Suppressor macrophage treated with lipopolysaccharide for 1 hour (primary cell): ENCODE measurements at regions not wholly inside any gene's neighbourhood (a gene's known extent, or its start where the extent isn't known, plus 50 kb on each side); places are given as distances from the start of the nearest gene placed in this dataset.
"Not testable (repeated sequence)": the region's sequence is repeated elsewhere in the genome, so short reads cannot be mapped to it uniquely, and the experiment has no call there.

Experiments used
- DNase-seq, 3 donors: peaks; one replicate each; pipeline ENCODE4 v3.0.0-alpha.2; 2020 to 2022

GRCh38 chr10:114872519-114873087 is 51.0 kb downstream of the FHIP2A start:
- DNase-seq, result no peak

DNA sequence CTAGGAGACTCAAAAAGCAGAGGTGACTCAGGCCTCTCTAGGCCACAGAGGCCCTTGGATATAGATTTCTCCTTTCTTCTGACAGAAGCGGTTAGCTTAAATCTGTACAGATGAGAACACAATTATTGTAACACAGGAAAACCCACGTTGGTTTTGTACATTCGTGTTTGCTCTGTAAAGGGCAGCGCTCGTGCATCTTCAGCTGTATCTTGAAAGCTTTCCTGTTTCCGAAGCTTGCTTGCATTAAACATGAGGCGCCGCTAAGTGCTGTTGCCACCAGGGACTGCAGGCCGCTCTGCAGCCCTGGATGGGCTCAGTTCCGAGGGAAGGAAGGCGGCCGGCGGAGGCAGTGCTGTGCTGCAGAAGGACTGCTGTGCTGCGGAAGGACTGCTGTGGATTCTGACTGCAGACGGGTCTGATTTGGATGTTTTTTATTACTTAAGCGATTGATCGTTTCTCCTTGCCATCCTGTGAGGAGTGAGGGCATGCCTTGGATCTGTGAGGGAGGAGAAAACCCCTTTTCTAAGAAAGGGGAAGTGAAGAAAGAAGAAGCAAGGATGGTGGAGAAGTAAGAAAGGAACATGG is 53.3 kb downstream of the FHIP2A start:
- DNase-seq, result peak; percentile 62 to 87 (median 75)

- not testable (repeated sequence) for DNase-seq
Observed at GRCh38 chr10:114875590-114876081, 54.1 kb downstream of the FHIP2A start.

DNA sequence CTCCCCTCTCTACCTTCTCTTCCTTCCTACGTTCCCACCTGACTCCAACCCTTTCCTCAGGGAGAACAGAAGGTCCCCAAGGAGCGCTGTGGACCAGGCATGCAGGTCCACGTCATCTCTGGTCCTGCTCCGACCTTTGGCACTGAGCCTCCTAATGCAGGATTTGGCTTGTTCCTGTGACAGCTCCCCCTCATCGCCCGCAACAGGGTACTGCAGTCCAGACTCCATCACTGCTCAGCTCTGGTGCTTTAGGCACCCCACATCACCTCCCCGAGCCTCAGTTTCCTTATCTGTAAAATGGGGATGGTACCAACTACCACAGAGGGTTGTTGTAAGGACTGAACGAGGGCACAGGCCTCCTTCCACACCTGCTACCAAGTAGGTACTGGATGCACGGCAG is 54.6 kb downstream of the FHIP2A start:
- DNase-seq, result no peak

DNA sequence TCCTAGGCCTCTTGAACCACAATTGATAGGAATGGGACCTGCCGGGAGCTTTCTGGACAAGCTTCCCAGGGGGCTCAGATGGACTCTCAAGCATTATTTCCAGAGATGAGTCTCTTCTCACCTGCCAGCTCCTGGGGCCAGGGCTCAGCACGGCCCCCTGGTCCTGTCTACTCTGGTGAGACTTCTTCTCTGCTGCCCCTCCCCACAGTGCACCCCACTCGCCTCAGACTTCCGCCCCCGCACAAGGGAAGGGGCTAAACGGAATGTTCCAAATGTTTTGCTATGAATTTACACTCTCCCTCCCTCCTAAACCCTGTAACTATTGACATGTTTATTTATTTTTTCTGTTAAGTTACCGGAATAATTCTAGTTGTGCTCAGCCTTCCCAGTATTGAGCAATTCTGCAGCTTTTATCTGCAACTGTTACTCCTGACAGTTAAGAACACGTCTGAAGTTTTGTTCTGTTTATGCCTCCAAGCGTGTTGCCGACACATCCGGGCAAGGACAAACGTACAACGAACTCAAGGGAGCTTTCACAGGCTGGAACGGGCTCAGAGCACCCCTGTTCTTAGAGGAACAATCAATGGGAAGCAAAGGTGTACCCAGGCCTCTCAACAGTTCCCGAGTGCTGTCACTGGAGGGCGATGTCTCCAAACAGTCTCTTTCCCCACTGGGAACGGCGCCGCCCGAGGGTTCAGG is 55.2 kb downstream of the FHIP2A start:
- DNase-seq, result peak; percentile 55 to 72 (median 62)

- DNase-seq, result no peak
Observed at GRCh38 chr10:114877301-114877644, 55.7 kb downstream of the FHIP2A start.

DNA sequence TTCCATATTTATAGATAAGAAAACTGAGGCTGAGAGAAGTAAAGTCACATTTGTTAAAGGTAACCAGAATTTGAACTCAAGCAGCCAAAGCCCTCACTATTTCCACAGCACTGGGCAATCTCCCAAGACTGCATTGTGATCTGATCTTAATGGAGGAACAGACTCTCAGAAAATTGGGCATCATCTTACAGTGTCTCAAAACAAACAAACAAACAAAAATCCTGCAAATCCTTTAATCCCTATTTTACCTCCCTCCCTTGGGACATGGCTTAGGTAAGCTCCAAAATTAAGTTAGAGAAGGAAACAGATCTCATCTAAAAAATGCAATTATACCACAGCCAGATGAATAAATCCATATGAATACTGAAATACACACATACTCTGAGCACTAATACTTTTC is 57.5 kb downstream of the FHIP2A start:
- no peak for DNase-seq

- peak; percentile 48 to 60 (median 52) for DNase-seq
Observed at GRCh38 chr10:114879541-114880158, 58.1 kb downstream of the FHIP2A start.

- no peak for DNase-seq
Observed at GRCh38 chr10:114881417-114881816, 56.6 kb upstream of the TRUB1 start.

DNA sequence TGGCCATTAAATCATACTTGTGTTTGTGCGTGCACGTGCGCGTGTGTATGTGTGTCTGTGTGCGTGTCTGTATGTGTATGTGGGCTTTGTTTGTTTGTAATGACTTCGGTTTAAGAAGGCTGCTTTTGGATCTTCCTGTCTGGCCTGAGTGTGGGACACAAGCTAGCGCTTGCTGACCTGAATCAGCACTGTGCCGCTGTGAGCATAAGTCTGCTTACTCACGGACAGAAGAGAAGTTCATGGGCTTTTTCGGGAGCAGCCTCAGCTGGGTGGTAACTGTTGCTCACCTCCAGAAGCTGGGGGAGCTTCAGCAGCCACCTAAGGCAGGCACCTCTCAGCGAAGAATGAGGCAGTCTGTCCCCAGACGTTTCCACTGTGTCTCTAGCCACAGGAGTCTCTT is 56.1 kb upstream of the TRUB1 start:
- DNase-seq, result no peak

- DNase-seq, result no peak
Observed at GRCh38 chr10:114885443-114885842, 52.6 kb upstream of the TRUB1 start.
